IMR-90 (cell line): ENCODE measurements at regions not wholly inside any gene's neighbourhood (a gene's known extent, or its start where the extent isn't known, plus 50 kb on each side); places are given as distances from the start of the nearest gene placed in this dataset.

Source experiments
- ATAC-seq: fragments of 200-7000 bp; cut with Tn5 transposase; 2 replicates; pipeline ENCODE4 v1.9.1; 2020; ENCODE audit warnings: low read depth, mild to moderate bottlenecking, moderate library complexity
- BruUV-seq: library from RNA; stranded (reverse); fragments of 400-500 nt; replicated peaks from 2 replicates; lab custom pipeline; 2021; lab: Mats Ljungman, UMichigan
- CTCF ChIA-PET: fragments of 300-600 bp; formaldehyde crosslinking; extraction: SDS; loops from one replicate; lab custom pipeline; 2021; ENCODE audit warnings: antibody characterized with exemption; lab: Yijun Ruan, JAX
- POLR2A ChIA-PET: fragments of 300-600 bp; sonication (Branson Sonifier 250); formaldehyde crosslinking; loops from one replicate; lab custom pipeline; 2022; ENCODE audit warnings: antibody characterized with exemption; ENCODE audit not compliant: unreplicated experiment; lab: Charles Lee
- DNase-seq: peaks from one replicate; pipeline ENCODE4 v3.0.0; 2013
- H2AFZ ChIP-seq: replicated peaks from 2 replicates; pipeline ENCODE3; 2013; ENCODE audit warnings: low read length, mild to moderate bottlenecking; ENCODE audit not compliant: poor library complexity
- H2AK5ac ChIP-seq: 2 replicates; pipeline ENCODE4 v1.6.1; 2013; ENCODE audit warnings: low read depth, low read length, inconsistent platforms
- H2AK9ac ChIP-seq: replicated peaks from 2 replicates; pipeline ENCODE3; 2013; ENCODE audit warnings: mild to moderate bottlenecking, low read depth, low read length, moderate library complexity; ENCODE audit not compliant: poor library complexity
- H2BK120ac ChIP-seq: 2 replicates; pipeline ENCODE4 v1.6.1; 2013; ENCODE audit warnings: low read depth, low read length, inconsistent platforms
- H2BK15ac ChIP-seq: 3 replicates; pipeline ENCODE4 v1.6.1; 2013; ENCODE audit warnings: low read depth, low read length, inconsistent platforms
- H2BK20ac ChIP-seq: 2 replicates; pipeline ENCODE4 v1.6.1; 2013; ENCODE audit warnings: low read depth, mild to moderate bottlenecking, inconsistent platforms, low read length, moderate library complexity
- H2BK5ac ChIP-seq: 2 replicates; pipeline ENCODE4 v1.6.1; 2013; ENCODE audit warnings: mild to moderate bottlenecking, low read depth, low read length, inconsistent platforms; ENCODE audit not compliant: poor library complexity, severe bottlenecking
- H3K14ac ChIP-seq: replicated peaks from 2 replicates; pipeline ENCODE4 v1.6.1; 2013; ENCODE audit warnings: low read depth, low read length, inconsistent platforms
- H3K18ac ChIP-seq: 2 replicates; pipeline ENCODE4 v1.6.1; 2013; ENCODE audit warnings: low read depth, low read length, control low read depth
- H3K23ac ChIP-seq: 2 replicates; pipeline ENCODE4 v1.6.1; 2013; ENCODE audit warnings: low read depth, low read length, inconsistent platforms
- H3K27ac ChIP-seq: 2 replicates; pipeline ENCODE4 v1.5.1; 2013; ENCODE audit warnings: mild to moderate bottlenecking, control low read depth, low read length; ENCODE audit not compliant: insufficient read depth
- H3K27me3 ChIP-seq: 2 replicates; pipeline ENCODE4 v1.6.1; 2013; ENCODE audit warnings: low read length; ENCODE audit not compliant: control insufficient read depth, insufficient read depth
- H3K36me3 ChIP-seq: 2 replicates; pipeline ENCODE4 v1.6.1; 2013; ENCODE audit warnings: low read length, mixed read lengths; ENCODE audit not compliant: control insufficient read depth, insufficient read depth
- H3K4ac ChIP-seq: 2 replicates; pipeline ENCODE4 v1.6.1; 2013; ENCODE audit warnings: low read depth, low read length, inconsistent platforms
- H3K4me1 ChIP-seq: 2 replicates; pipeline ENCODE4 v1.6.1; 2013; ENCODE audit warnings: low read length, mixed read lengths; ENCODE audit not compliant: control insufficient read depth, insufficient read depth
- H3K4me2 ChIP-seq: 2 replicates; pipeline ENCODE4 v1.6.1; 2013; ENCODE audit warnings: low read depth, mild to moderate bottlenecking, control low read depth, low read length, moderate library complexity
- H3K4me3 ChIP-seq: 2 replicates; pipeline ENCODE4 v1.5.1; 2013; ENCODE audit warnings: low read depth, mild to moderate bottlenecking, control low read depth, low read length, moderate library complexity; ENCODE audit not compliant: insufficient read depth
- H3K56ac ChIP-seq: 2 replicates; pipeline ENCODE4 v1.6.1; 2013; ENCODE audit warnings: low read length, inconsistent platforms; ENCODE audit not compliant: insufficient read depth; ENCODE audit errors: extremely low read depth
- H3K79me1 ChIP-seq, 2 experiments: 2 replicates each; pipeline ENCODE4 v1.6.1; 2013; ENCODE audit warnings: low read length in 2 of 2, inconsistent platforms in 1 of 2, low read depth in 1 of 2
- H3K9ac ChIP-seq: 2 replicates; pipeline ENCODE4 v1.6.1; 2013; ENCODE audit warnings: low read depth, low read length, control low read depth
- H3K9me1 ChIP-seq: 2 replicates; pipeline ENCODE4 v1.6.1; 2013; ENCODE audit warnings: low read length, inconsistent platforms; ENCODE audit not compliant: insufficient read depth
- H3K9me3 ChIP-seq: 2 replicates; pipeline ENCODE4 v1.6.1; 2013; ENCODE audit warnings: low read length; ENCODE audit not compliant: control insufficient read depth, insufficient read depth
- H4K20me1 ChIP-seq: 2 replicates; pipeline ENCODE4 v1.6.1; 2013; ENCODE audit warnings: low read length, inconsistent platforms; ENCODE audit not compliant: insufficient read depth
- H4K5ac ChIP-seq: 2 replicates; pipeline ENCODE4 v1.6.1; 2013; ENCODE audit warnings: mild to moderate bottlenecking, low read depth, low read length, control low read depth
- H4K8ac ChIP-seq, 2 experiments: 2 replicates each; pipeline ENCODE4 v1.6.1; 2013; ENCODE audit warnings: low read depth in 2 of 2, low read length in 2 of 2, control low read depth in 1 of 2, inconsistent platforms in 1 of 2
- H4K91ac ChIP-seq: 2 replicates; pipeline ENCODE4 v1.6.1; 2013; ENCODE audit warnings: low read depth, low read length, inconsistent platforms; ENCODE audit not compliant: insufficient read depth
- BHLHE40 ChIP-seq: fragments of 150-350 bp; IDR thresholded peaks from 2 replicates; pipeline ENCODE4 v1.6.1; 2016; ENCODE audit warnings: mild to moderate bottlenecking, low read depth, low read length
- CEBPB ChIP-seq: IDR thresholded peaks from 2 replicates; pipeline ENCODE4 v1.6.1; 2012; ENCODE audit warnings: low read depth, low read length, improper control_type of control experiment
- CHD1 ChIP-seq: IDR thresholded peaks from 2 replicates; pipeline ENCODE4 v1.6.1; 2012; ENCODE audit warnings: low read depth, low read length, improper control_type of control experiment
- FOS ChIP-seq: fragments of 150-350 bp; IDR thresholded peaks from 2 replicates; pipeline ENCODE4 v1.6.1; 2016; ENCODE audit warnings: low read depth, low read length
- MAFK ChIP-seq: IDR thresholded peaks from 2 replicates; pipeline ENCODE4 v1.6.1; 2012; ENCODE audit warnings: low read depth, low read length, improper control_type of control experiment
- MAZ ChIP-seq: IDR thresholded peaks from 2 replicates; pipeline ENCODE4 v1.6.1; 2012; ENCODE audit warnings: low read depth, mild to moderate bottlenecking, low read length, improper control_type of control experiment, moderate library complexity, borderline replicate concordance
- MXI1 ChIP-seq: IDR thresholded peaks from 2 replicates; pipeline ENCODE4 v1.6.1; 2012; ENCODE audit warnings: low read depth, mild to moderate bottlenecking, low read length, moderate library complexity, borderline replicate concordance
- NFE2L2 ChIP-seq: fragments of 150-350 bp; IDR thresholded peaks from 2 replicates; pipeline ENCODE4 v1.6.1; 2016; ENCODE audit warnings: low read depth, mild to moderate bottlenecking, low read length
- POLR2A ChIP-seq: IDR thresholded peaks from 2 replicates; pipeline ENCODE4 v1.6.1; 2012; ENCODE audit warnings: mild to moderate bottlenecking, low read depth, low read length
- RAD21 ChIP-seq: IDR thresholded peaks from 2 replicates; pipeline ENCODE4 v1.6.1; 2012; ENCODE audit warnings: low read length, improper control_type of control experiment
- RCOR1 ChIP-seq: IDR thresholded peaks from 2 replicates; pipeline ENCODE4 v1.6.1; 2012; ENCODE audit warnings: mild to moderate bottlenecking, low read length, improper control_type of control experiment; ENCODE audit not compliant: insufficient replicate concordance
- RFX5 ChIP-seq: IDR thresholded peaks from 2 replicates; pipeline ENCODE4 v1.8.0; 2012; ENCODE audit warnings: low read depth, mild to moderate bottlenecking, low read length, moderate library complexity
- SMC3 ChIP-seq: fragments of 150-350 bp; IDR thresholded peaks from 2 replicates; pipeline ENCODE4 v1.6.1; 2016; ENCODE audit warnings: low read depth, mild to moderate bottlenecking, antibody characterized with exemption, low read length, moderate library complexity
- WGBS, 2 experiments: methylation state at CpG; one replicate each; pipeline versions ENCODE4 v1.1.5 to v1.1.7; 2013; ENCODE audit warnings: missing lambda C conversion rate in 2 of 2; ENCODE audit not compliant: insufficient read length in 1 of 2; ENCODE audit errors: extremely low coverage in 2 of 2; 5-methylcytosine and 5-hydroxymethylcytosine counted together
- dilution Hi-C: fragments of 300-500 bp; cut with HindIII; formaldehyde crosslinking; loops from one replicate; pipeline ENCODE4 v1.14.3; 2018; ENCODE audit warnings: low sequenced_read_pairs; ENCODE audit not compliant: unreplicated experiment
- in situ Hi-C: fragments of 300-500 bp; cut with MboI; formaldehyde crosslinking; loops from 3 replicates; pipeline ENCODE4 v1.14.3; 2019; ENCODE audit warnings: low sequenced_read_pairs, inconsistent platforms, mixed read lengths
- intact Hi-C: fragments of 100-400 bp; cut with micrococcal nuclease; formaldehyde crosslinking; loops from 2 replicates; pipeline ENCODE4 v1.10.0; 2022
- TF ChIP-seq, protein P1 (sequence below): fragments of 150-350 bp; IDR thresholded peaks from 2 replicates; pipeline ENCODE4 v1.6.1; 2017; ENCODE audit warnings: mild to moderate bottlenecking, antibody characterized with exemption, low read length, low read depth
- TF ChIP-seq, protein P2 (sequence below): fragments of 150-350 bp; IDR thresholded peaks from 2 replicates; pipeline ENCODE4 v1.6.1; 2016; ENCODE audit warnings: low read depth, mild to moderate bottlenecking, low read length, moderate library complexity, borderline replicate concordance
- TF ChIP-seq, protein P3 (sequence below): conservative IDR thresholded peaks from 2 replicates; pipeline ENCODE4 v1.5.1; 2012; ENCODE audit warnings: mild to moderate bottlenecking, low read depth, low read length, improper control_type of control experiment

DNA sequence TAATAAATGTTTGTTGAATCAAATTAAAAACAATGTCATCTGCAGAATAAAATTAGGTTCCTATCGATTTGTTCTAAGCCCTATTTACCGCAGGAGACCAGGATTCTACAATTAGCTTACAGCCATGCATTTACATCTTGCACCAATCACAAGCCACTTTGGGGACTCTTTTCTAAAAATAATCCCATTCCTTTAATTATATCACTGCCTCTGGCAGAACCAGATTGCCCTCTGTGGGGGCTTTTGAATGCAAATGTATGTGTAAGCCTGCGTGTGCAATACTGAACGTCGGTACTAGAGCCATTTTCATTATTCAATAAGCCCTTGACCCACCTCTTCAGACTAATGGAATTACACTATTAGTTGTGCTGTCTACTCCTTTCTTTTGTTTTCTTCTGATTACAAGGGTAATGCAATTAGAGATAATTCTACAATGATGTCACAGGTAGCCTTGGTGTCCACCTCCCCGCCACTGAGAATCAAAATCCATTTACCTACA is 391.3 kb upstream of the XYLT1 start:
- no peaks in the 10 kb centered on the region for H4K20me1 ChIP-seq
- H3K14ac ChIP-seq: no peak overlapping the region
- no peak overlapping the region for H3K18ac ChIP-seq
- H3K36me3 ChIP-seq: no peaks in the 10 kb centered on the region
- no peak overlapping the region for H2BK15ac ChIP-seq
- H3K9ac ChIP-seq: no peak overlapping the region
- no peaks in the 10 kb centered on the region for H3K9me1 ChIP-seq
- no peaks in the 10 kb centered on the region for H3K79me1 ChIP-seq
- in situ Hi-C loops (no loop called here), dilution Hi-C loops (no loop called here), intact Hi-C loops (no loop called here)
- H3K4me2 ChIP-seq: no peak overlapping the region
- no peak overlapping the region for H2AK9ac ChIP-seq
- H3K56ac ChIP-seq: no peak overlapping the region
- no peak overlapping the region for H2AFZ ChIP-seq
- no peak overlapping the region for H3K27ac ChIP-seq
- no peak overlapping the region for H2BK20ac ChIP-seq
- no peak overlapping the region for H2AK5ac ChIP-seq
- DNase-seq (no peak), ATAC-seq (no peak)
- H3K4ac ChIP-seq: no peak overlapping the region
- WGBS, 2 experiments: no CpG with 5 or more reads among the region's 6 CpGs
- ChIA-PET POLR2A (no interaction called here), CTCF (no interaction called here)
- H2BK120ac ChIP-seq: no peak overlapping the region
- no TSS peak for BruUV-seq
- no peaks in the 10 kb centered on the region for H3K4me1 ChIP-seq
- H3K9me3 ChIP-seq: no peaks in the 10 kb centered on the region
- H3K27me3 ChIP-seq: peaks cover under 1% of the 10 kb centered on the region; the same call in 1 of the 2 replicates
- H3K4me3 ChIP-seq: no peak overlapping the region
- H3K23ac ChIP-seq: no peak overlapping the region
- no peak overlapping the region for H2BK5ac ChIP-seq
- H4K91ac ChIP-seq: no peak overlapping the region
- H4K5ac ChIP-seq: no peak overlapping the region
- no peak for TF ChIP-seq CEBPB
- TF ChIP-seq NFE2L2: no peak
- TF ChIP-seq, protein P1, sequence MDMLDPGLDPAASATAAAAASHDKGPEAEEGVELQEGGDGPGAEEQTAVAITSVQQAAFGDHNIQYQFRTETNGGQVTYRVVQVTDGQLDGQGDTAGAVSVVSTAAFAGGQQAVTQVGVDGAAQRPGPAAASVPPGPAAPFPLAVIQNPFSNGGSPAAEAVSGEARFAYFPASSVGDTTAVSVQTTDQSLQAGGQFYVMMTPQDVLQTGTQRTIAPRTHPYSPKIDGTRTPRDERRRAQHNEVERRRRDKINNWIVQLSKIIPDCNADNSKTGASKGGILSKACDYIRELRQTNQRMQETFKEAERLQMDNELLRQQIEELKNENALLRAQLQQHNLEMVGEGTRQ: no peak
- TF ChIP-seq RFX5: no peak
- no peak for TF ChIP-seq BHLHE40
- no peak for TF ChIP-seq MXI1
- no peak for TF ChIP-seq MAZ
- TF ChIP-seq MAFK: no peak
- no peak for TF ChIP-seq FOS
- TF ChIP-seq RCOR1: no peak
- no peak for TF ChIP-seq SMC3
- no peak for TF ChIP-seq POLR2A
- TF ChIP-seq RAD21: no peak
- TF ChIP-seq, protein P2, sequence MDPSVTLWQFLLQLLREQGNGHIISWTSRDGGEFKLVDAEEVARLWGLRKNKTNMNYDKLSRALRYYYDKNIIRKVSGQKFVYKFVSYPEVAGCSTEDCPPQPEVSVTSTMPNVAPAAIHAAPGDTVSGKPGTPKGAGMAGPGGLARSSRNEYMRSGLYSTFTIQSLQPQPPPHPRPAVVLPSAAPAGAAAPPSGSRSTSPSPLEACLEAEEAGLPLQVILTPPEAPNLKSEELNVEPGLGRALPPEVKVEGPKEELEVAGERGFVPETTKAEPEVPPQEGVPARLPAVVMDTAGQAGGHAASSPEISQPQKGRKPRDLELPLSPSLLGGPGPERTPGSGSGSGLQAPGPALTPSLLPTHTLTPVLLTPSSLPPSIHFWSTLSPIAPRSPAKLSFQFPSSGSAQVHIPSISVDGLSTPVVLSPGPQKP: no peak
- TF ChIP-seq CHD1: no peak
- TF ChIP-seq, protein P3, sequence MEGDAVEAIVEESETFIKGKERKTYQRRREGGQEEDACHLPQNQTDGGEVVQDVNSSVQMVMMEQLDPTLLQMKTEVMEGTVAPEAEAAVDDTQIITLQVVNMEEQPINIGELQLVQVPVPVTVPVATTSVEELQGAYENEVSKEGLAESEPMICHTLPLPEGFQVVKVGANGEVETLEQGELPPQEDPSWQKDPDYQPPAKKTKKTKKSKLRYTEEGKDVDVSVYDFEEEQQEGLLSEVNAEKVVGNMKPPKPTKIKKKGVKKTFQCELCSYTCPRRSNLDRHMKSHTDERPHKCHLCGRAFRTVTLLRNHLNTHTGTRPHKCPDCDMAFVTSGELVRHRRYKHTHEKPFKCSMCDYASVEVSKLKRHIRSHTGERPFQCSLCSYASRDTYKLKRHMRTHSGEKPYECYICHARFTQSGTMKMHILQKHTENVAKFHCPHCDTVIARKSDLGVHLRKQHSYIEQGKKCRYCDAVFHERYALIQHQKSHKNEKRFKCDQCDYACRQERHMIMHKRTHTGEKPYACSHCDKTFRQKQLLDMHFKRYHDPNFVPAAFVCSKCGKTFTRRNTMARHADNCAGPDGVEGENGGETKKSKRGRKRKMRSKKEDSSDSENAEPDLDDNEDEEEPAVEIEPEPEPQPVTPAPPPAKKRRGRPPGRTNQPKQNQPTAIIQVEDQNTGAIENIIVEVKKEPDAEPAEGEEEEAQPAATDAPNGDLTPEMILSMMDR: no peak
- no peak overlapping the region for H4K8ac ChIP-seq
